ENCODE measurements at regions not wholly inside any gene's neighbourhood (a gene's known extent, or its start where the extent isn't known, plus 50 kb on each side); places are given as distances from the start of the nearest gene placed in this dataset.

DNA sequence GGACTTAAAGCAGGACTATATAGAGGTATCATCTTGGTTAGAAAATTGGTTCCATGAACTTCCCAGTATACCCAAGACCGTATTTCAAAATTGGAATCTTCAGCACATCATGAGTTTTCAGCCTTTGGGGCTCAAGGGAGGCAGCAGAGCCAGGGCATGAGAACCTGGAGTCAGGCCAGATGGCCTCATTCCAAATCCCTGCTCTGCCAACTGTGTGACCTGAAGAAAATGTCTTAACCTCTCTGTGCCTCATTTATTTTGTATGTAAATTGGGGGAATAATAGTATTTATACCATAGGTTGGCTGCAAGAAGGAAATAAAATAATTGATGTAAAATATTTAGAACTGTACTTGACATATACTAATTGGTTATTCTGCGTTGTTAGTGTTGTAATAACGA is 987.6 kb downstream of the TBC1D22A start:
- DNase-seq, result no peak

DNA sequence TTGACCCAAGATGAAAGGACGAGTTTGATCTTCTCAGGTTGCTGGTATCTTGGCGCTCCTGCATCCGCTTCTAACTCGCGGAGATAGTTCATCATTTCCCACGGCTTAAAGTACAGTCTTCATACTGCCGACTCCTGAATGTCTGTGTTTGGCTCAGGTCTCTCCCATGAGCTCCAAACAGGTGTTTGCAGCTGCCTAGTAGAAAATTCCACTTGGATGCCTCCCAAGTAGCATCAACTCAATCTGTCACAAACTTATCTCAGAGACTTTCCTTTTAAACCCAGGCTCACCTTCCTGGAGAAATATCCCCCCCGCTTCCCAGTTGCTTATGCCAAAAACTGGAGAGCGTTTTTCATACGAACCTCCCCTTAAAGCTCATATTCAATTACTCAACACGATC is 986.5 kb downstream of the TBC1D22A start:
- no peak for DNase-seq

DNA sequence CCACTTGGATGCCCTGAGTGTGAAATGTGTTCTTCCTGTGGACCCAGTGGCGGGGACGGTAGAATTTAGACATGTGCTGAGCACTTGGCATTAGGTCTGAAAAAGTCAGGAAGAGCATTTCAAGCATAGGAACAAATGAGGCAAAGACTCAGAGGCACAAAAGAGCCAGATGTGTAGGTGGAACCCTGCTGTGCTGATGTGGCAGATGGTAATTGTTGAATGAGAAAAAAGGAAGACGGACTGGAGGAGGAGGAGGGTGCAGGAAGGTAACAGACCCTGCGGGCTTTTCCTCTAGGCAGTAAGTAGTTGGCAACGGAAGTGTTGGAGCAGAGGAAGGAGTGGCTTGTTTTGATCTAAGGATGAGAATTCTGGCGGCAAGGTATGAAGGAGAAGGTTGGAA is 985.8 kb downstream of the TBC1D22A start:
- no peak for DNase-seq

DNA sequence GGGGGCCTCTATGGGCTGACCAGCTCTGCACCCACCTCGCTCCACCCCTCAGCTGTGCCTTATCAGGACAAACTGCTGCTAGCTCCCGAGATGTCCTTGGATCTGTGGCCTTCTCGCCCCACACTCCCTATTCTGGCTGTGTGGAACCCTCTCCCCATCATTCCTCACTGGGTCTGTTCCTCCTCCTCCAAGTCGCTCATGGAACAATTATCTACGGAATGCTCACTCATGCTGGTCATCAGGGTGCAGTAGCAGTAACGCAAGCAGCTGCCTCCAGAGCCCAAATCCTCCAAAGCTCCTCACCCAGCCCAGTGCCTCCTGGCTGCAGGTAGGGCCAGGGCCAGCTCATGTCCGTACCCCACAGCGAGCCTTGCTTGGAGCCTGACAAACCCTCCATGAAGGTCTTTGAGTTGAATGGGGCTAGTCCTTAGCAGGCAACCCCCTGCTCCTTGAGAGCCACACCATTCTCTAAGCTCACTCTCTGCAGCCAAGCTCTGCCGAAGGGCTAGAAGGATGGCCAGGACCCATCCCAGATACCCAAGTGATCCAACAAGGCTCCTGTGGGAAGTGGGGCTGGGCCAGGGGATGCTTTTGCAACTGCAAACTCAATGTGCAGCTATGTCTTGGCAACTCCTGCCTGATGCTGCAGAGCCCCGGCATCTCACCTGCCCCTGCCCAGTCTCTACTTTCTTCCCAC is 977.8 kb downstream of the TBC1D22A start:
- no peak for DNase-seq

DNA sequence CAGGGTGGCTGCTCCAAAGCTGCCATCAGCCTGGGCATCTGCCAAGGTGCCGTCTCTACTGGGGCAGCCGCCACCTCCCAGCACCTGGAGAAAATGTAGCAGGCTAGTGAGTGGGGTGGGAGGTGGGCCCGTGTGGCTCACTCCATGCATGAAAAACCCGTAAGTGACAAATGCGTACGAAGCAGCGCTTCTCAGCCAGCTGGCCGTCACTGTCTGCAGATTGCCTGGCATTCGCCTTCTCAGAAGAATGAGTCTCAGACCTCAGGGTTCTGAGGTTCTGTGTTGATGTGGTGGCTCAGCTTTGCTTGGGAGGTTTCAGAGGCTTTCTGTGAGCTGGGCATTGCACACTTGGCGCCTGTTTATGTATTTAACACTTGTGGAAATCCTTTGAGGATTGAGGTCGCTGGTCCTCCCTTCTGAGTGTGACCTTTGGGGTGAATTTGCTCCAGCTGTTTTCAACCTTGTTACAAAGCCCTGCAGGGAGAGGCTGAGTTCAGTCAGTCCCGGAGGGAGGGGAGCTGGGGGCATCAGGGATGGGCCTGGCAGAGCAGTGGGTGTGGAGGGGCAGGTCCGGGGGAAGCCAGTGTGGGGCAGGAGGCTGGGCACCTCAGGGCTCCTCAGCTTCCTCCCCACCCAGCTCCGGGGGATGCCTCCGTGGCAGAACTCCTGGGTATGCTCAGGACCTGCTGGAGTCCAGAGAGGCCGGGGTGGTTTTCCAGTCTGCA is 977.0 kb downstream of the TBC1D22A start:
- no peak for DNase-seq

DNA sequence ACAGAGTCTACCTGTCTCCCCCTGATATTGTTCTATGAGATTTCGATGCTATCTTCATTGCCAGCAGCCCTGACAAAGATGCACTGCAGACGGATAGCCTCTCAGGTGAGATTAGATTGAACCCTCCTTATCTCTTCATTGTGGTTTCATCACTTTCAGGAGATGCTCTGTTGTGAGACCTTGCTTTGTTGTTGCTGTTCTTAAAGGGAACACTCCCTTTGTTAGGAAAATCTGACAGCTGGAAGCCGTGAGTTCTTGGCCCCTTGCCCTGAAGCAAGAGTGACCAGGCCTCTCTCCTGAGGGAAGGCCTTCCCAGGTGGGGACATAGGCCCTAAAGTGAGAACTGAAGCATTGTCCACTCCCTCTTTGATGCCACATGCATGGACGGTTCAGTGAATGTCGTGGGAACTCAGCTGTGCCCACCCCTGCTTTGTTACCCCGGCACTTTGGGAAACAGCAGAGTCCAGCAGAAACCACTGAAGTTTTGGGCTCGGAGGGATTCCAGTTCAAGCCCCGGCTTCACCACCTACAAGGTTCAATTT is 976.1 kb downstream of the TBC1D22A start:
- no peak for DNase-seq

DNA sequence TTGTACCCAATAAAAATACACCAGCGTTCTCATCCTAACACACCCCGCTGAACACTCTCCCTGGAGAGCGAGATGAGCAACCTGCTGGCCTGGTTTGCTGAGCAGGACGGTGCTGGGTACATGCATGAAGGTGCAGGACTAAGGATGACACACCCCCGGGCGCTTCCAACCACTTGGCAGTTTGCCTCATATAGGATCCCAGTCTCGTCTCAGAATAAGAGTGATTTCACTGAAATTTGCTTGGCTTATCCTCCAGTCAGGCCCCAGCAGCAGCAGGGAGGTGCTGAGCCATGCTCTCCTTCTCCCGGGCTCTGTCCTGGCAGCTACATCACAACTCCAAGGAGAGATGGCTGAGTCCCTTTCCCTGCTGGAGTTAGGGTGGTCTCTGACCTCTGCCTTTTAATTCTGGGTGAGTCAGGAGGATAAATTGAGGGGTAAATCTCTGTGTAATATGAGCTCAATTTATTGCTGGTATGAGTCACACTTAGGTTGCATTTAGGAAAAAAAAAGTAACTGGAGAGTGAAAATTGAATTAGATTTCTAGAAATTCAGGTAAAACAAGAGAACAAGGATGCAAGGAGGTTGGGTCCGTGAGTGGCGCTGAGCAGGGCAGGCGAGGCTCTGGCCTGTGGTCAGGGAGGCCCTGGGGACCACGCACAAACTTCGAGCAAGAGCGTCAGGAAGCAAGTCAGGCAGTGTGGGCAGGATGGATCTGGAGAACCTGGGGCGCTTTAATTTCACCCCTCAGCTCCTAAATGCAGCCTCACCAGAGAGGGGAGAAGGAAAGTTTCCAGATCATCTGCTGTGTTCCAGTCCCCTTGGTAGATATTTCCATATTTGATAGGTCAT is 974.0 kb downstream of the TBC1D22A start:
- no peak for DNase-seq

DNA sequence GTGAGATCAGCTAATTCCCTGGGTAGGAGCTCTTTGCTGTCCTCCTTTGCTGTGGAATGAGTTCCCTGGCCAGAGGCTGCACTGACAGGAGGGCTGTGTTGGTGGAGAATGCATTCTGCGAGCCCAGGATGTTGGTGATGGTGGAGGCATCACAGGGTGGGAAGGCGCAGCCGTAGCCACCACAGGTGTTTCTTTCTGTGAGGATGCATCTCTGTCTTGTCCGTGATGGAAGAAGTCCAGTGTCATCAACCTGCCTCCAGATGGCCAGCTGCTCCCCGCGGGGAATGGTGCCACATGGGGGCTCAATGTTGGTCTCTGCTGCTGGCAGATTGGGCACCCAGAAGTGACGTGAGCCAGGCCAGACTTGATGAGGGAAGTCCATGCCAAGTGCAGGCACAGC is 972.1 kb downstream of the TBC1D22A start:
- no peak for DNase-seq

DNA sequence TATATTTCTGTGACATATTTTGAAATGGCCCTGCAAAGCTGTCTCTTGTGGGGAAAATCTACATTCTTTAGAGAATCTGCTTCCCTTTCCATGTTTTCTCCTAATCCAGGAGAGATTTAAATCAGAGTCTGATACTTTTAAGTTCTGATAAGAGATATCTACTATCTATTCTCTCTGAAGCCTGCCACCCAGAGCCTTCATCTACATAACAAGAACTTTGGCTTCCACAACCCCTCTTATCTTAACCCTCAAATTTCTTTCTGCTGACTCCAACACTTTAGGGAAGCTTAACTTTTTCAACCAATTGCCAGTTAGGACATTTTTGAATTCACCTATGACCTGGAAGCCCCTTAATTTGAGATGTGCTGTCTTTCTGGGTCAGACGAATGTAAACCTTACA is 965.2 kb downstream of the TBC1D22A start:
- no peak for DNase-seq

DNA sequence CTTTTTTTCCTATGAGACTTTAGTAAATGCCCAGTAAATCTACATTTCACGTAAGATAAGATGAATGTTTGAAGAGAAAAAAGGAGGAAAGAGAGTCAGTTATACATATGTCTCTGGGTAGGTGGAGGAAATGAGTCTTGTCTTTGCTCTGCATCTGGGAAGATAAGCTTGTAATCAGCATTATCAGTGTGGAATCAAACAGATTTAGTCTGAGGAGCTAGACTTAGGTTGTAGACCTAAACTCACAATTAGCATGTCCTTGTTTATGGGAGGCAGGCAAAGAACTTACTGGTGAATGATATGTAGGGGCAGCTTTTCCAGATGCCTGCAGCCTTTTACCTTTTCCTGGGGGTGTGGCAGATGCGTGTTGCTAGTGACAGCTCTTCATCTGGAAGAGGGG is 962.3 kb downstream of the TBC1D22A start:
- DNase-seq, result no peak

DNA sequence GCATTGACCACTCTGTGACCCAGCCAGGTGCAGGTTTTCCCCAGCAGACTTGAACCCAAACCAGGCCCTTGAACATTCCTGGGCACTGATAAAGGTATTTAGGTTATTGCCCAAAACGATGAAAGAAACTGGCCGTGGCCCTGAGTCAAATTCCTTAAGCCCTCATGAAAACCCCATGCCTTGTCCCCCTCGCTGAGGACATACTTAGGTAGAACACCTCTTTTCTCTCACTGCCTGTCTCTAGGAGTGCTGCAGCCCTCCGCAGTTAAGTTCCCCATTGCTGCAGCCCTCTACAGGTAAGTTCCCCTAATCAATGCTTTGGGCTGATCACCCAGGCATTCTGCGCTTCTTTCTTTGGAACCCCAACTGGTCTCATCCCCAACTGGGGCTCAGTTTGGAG is 961.6 kb downstream of the TBC1D22A start:
- no peak for DNase-seq

DNA sequence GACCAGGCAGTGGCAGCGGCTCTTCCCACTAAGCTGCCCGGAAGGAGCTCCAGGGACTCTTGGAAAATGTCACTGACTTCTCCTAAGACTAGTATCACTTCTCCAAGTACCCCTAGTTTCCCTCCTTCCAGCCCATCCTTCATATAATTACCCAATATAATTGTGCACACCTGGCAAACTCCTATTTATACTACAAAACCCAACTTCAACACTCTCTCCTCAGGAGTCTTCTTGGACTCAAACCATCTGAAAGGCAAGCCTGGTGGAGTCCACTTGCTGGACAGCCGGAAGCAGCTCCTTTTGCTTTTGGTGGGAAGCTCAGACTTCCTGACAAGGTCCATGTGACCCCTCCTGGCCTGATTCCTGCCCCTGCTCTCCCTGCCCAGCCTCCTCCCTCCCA is 955.9 kb downstream of the TBC1D22A start:
- no peak for DNase-seq

DNA sequence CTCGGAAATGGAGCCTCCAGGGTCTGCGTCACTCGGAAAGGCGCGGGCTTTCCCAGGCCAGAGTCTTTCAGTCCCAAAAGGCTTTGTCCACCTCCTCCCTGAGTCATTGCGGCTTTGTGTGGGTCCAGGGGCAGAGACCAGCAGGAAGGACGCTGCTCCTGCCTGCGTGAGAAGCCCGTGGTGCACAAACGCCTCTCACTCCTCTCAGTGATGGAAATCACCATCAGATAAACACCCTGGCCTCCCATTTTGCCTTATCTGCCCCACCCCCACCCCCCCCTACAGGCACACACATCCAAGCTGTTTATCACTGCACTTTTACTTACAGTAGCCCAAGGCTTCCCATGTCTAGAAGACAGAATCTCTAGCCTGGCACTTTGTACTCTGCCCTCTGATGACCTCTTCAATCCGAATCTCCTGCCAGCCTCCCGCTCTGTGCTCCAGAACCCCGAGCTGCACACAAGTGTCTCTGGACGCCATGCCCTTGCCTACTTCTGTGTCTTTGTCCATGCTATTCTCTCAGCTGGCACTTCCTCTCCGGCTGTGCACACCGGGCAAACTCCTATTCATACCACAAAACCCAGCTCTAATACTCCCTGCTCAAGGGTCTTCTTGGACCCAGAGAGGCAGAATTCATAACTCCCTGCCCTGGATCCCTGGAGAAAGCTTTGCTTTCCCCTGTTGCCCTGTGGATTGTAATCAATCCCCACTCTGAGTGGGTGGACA is 954.6 kb downstream of the TBC1D22A start:
- no peak for DNase-seq

DNA sequence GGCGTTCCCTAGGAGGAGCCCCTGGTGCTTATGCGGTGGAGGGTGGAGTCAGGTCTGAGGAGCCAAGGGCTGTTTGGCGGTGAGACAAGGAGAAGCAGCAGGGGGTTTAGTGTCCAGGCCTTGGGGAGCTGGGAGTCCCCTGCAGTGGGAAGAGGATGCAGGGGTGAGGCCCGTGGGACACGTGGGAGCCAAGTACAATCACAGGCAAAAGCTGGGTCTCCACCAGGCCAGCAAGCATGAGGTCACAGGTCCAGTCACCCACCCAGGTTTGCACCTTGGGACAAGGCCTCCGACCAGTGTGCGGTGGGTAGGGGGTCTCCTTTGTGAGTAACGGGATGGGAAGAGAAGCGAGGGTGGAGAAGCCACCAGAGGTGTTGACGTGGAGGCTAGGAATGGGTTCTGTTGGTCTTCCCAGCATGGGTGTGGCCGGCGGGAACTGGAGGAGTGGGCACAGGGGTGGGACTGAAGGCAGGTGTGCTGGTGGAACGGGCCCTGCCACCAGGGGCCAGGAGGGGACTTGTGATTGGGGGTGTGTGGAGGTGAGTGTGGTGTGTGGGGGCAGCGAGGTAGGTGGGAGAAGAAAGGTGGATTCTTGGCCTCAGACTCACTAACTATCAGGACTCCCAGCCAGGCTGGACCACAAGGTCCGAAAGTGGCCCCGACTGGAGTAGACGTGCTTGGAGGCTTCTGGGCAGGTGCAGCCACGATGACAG is 953.6 kb downstream of the TBC1D22A start:
- no peak for DNase-seq

DNA sequence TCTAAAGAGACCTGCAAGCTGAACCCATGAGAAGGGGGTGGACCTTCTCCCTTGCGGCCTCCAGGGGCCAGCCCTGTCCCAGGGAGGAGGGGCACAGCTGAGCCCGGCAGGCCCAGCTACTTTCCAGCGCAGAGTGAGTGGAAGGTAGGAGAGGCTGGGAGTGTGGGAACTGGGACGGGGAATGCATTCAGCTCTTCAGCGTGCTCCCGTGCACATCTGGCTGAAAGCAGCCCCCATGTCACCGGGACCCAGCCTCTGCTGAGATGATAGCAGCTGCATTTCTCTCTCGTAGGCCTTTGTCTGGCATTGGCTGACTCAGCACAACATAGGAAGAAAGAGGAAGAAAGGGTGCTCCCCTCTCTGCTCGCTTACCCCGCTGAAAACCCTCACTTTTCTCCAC is 951.5 kb downstream of the TBC1D22A start:
- no peak for DNase-seq

DNA sequence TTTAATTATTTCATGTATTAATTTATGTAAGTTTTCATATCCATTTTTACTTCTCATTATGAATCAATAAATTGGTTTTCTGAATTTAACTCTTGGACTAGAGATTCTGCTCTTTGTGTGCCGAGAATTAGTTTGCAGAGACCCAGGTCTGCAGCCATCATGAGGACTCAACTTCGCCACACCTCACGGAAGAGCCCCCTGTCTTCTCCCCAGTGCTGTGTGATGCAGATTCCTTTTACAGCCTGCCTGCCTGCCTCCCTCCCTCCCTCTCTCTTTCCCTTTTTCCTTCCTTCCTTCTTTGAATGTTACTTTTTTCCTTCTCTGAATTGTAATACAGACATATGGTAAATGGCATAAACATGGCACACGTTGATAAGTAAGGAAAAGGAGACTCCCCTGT is 947.7 kb downstream of the TBC1D22A start:
- no peak for DNase-seq

DNA sequence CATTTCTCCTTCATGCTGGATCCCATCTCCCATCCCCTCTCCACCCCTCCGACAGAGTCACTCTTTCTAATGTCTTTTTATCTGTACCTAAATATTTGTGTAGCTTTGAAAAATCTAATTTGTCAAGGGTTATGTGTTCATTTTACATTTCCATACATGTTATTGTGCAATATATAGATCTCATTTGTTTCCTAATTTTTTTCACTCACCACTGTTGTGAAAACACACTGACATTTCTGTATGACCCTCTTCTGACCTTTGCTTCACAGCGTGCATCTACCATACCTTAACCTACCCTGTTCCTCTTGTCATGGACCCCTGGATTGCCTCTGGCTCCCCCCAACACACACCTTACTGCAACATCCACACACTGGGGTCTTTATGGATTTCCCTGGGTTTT is 942.9 kb downstream of the TBC1D22A start:
- no peak for DNase-seq

DNA sequence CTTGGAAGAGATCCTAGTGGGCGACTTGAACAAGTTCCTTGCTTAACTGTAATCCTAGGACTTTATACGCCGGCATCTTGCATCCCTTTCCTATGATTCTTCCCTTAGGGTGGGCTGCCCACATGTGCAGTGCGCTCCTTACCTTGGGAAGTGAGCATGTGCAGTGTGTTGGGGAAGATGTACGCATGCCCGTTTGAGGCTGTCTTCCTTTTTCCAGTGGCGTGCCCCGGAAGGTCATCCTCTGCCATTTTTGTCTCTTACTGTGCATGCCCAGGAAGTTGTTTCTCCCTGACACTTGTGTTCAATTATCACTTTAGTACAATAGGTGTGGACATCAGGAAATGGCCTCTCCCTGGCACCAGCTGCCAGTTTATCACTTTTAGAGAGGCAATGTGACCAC is 936.5 kb downstream of the TBC1D22A start:
- DNase-seq, result no peak

DNA sequence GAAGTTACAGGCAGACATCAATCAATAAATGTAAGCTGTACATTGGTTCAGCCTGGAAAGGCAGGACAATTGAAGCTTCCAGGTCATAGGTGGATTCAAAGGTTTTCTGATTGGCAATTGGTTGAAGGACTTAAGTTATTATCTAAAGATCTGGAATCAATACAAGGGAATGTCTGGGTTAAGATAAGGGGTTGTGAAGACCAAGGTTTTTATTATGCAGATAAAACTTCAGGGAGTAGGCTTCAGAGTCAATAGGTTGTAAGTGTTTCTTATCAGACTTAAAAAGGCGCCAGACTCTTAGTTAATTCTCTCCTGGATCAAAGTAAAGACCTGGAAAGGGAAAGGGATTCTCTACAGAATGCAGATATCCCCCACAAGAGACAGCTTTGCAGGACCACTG is 935.4 kb downstream of the TBC1D22A start:
- no peak for DNase-seq

DNA sequence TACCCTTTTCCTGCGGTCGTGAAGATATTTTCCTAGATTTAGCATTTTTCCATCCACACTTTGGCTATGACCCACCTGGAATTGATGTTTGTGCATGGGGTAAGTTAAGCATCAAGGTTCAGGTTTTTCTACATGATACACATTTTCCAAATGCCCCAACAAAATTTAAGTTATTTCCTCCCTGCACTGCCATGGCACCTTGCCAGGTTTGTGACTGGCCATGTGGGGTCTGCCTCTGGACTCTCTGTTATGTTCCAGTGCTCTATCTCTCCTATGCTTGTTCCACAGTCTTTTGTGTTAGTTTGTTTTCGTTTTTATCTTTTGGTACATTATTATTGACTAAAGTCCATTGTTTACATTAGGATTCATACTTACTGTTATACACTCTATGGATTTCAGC is 934.3 kb downstream of the TBC1D22A start:
- no peak for DNase-seq

DNA sequence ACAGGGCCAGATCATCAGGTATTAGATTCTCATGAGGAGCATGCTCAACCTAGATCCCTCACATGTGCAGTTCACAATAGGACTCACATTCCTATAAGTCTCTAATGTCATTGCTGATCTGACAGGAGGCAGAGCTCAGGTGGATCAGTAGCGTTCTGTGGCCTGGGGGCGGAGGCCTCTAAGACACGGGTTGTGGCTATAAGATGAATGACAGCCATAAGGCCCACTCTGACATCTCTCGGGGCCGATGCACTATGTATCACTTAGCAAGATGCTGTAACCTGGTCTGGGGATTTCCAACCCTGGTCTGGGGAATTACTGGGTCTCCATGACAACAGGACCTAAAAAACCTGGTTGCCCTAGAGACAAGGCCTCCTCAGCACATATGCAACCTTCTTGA is 932.7 kb downstream of the TBC1D22A start:
- DNase-seq, result no peak

DNA sequence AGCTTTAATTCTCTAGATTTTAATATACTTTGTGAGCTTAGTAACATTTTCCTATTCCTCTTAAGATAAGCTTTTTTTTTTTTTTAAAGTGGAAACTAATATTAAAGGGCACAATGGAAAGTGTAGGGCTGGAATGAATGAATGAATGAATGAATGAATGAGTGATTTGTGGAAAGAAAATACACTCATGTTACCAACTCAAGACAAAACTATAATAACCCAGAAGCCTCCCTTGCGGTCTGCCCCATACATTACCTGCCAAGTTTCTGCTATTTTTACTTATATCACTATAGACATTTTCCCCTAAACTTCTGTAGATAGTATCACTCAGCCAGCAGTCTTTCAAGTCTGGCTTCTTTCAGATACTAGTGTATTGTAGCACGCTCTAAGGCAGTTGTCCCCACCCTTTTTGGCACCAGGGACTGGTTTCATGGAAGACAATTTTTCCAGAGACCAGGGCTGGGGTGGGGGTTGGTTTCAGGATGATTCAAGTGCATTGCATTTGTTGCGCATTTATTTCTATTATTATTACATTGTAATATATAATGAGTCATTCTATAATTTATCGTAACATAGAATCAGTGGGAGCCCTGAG is 932.2 kb downstream of the TBC1D22A start:
- no peak for DNase-seq
